ENCODE measurements at regions not wholly inside any gene's neighbourhood (a gene's known extent, or its start where the extent isn't known, plus 50 kb on each side); places are given as distances from the start of the nearest gene placed in this dataset.

- H3K4me3 ChIP-seq (ENCODE audit: low read depth, low read length) = no peak overlapping the region
- no peak for DNase-seq (ENCODE audit: low read depth)
- TF ChIP-seq MYC (IDR thresholded peaks at IDR 0.05; ENCODE audit: low read depth, low read length) (no peak), POLR2A (IDR thresholded peaks at IDR 0.05; ENCODE audit: extremely low read depth, insufficient read length) (no peak), MAX (IDR thresholded peaks at IDR 0.05; ENCODE audit: low read depth, low read length) (no peak)
- TF ChIP-seq, protein P1, sequence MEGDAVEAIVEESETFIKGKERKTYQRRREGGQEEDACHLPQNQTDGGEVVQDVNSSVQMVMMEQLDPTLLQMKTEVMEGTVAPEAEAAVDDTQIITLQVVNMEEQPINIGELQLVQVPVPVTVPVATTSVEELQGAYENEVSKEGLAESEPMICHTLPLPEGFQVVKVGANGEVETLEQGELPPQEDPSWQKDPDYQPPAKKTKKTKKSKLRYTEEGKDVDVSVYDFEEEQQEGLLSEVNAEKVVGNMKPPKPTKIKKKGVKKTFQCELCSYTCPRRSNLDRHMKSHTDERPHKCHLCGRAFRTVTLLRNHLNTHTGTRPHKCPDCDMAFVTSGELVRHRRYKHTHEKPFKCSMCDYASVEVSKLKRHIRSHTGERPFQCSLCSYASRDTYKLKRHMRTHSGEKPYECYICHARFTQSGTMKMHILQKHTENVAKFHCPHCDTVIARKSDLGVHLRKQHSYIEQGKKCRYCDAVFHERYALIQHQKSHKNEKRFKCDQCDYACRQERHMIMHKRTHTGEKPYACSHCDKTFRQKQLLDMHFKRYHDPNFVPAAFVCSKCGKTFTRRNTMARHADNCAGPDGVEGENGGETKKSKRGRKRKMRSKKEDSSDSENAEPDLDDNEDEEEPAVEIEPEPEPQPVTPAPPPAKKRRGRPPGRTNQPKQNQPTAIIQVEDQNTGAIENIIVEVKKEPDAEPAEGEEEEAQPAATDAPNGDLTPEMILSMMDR (IDR thresholded peaks at IDR 0.05; ENCODE audit: low read depth, low read length) = no peak
Observed at GRCh38 chrX:150156615-150157014, 206.5 kb upstream of the MAMLD1 start.

GRCh38 chrX:150157291-150157690 lies 205.8 kb upstream of the MAMLD1 start:
- DNase-seq (ENCODE audit: low read depth) = no peak
- TF ChIP-seq, protein P1 (IDR thresholded peaks at IDR 0.05; ENCODE audit: low read depth, low read length) = no peak
- TF ChIP-seq POLR2A (IDR thresholded peaks at IDR 0.05; ENCODE audit: extremely low read depth, insufficient read length) = no peak
- TF ChIP-seq MAX (IDR thresholded peaks at IDR 0.05; ENCODE audit: low read depth, low read length) = no peak
- no peak for TF ChIP-seq MYC (IDR thresholded peaks at IDR 0.05; ENCODE audit: low read depth, low read length)
- H3K4me3 ChIP-seq (ENCODE audit: low read depth, low read length) = no peak overlapping the region

GRCh38 chrX:150158554-150159332 lies 204.4 kb upstream of the MAMLD1 start:
- TF ChIP-seq MYC (IDR thresholded peaks at IDR 0.05; ENCODE audit: low read depth, low read length) (no peak), MAX (IDR thresholded peaks at IDR 0.05; ENCODE audit: low read depth, low read length) (no peak), POLR2A (IDR thresholded peaks at IDR 0.05; ENCODE audit: extremely low read depth, insufficient read length) (no peak)
- TF ChIP-seq, protein P1 (IDR thresholded peaks at IDR 0.05; ENCODE audit: low read depth, low read length) = no peak
- no peak for DNase-seq (ENCODE audit: low read depth)

GRCh38 chrX:150159537-150159936 lies 203.6 kb upstream of the MAMLD1 start:
- TF ChIP-seq, protein P1 (IDR thresholded peaks at IDR 0.05; ENCODE audit: low read depth, low read length) = no peak
- TF ChIP-seq POLR2A (IDR thresholded peaks at IDR 0.05; ENCODE audit: extremely low read depth, insufficient read length) (no peak), MYC (IDR thresholded peaks at IDR 0.05; ENCODE audit: low read depth, low read length) (no peak), MAX (IDR thresholded peaks at IDR 0.05; ENCODE audit: low read depth, low read length) (no peak)
- H3K4me3 ChIP-seq (ENCODE audit: low read depth, low read length) = no peak overlapping the region
- no peak for DNase-seq (ENCODE audit: low read depth)

More at GRCh38 chrX:150158554-150159332, 204.4 kb upstream of the MAMLD1 start:
- H3K4me3 ChIP-seq (ENCODE audit: low read depth, low read length) = no peak overlapping the region

DNA sequence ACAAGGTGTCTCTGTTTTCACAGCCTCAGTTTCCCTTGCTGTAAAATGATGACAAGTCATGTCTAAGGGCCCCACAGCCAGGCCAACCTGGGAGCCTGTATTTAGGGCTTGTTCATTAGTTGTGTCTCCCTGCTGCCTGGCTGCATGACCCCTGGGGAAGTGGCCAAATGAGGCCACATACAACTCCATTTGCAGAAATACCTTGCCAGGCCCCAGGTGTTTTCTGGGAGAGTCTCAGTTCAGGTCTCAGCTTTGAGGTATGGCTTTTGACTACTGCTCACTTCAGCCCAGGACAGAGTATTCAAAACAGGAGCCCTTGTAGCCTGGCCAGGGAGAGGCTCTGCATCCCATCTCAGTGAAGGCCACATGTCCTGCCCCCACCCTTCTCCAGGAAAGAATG lies 202.5 kb upstream of the MAMLD1 start:
- no peak overlapping the region for H3K4me3 ChIP-seq (ENCODE audit: low read depth, low read length)
- TF ChIP-seq MAX (IDR thresholded peaks at IDR 0.05; ENCODE audit: low read depth, low read length) (no peak), POLR2A (IDR thresholded peaks at IDR 0.05; ENCODE audit: extremely low read depth, insufficient read length) (no peak), MYC (IDR thresholded peaks at IDR 0.05; ENCODE audit: low read depth, low read length) (no peak)
- TF ChIP-seq, protein P1 (IDR thresholded peaks at IDR 0.05; ENCODE audit: low read depth, low read length) = no peak
- no peak for DNase-seq (ENCODE audit: low read depth)
